Fibroblast of villous mesenchyme (primary cell): ENCODE measurements at regions not wholly inside any gene's neighbourhood (a gene's known extent, or its start where the extent isn't known, plus 50 kb on each side); places are given as distances from the start of the nearest gene placed in this dataset.

Source experiments
- DNase-seq: peaks from one replicate; pipeline ENCODE4 v3.0.0-alpha.2; 2010; ENCODE audit warnings: low read depth
- H3K4me3 ChIP-seq: 2 replicates; pipeline ENCODE4 v1.5.1; 2011; ENCODE audit warnings: low read depth, mild to moderate bottlenecking, low read length
- CTCF ChIP-seq: IDR thresholded peaks from 2 replicates; pipeline ENCODE4 v1.5.1; 2012; ENCODE audit warnings: low read depth, mild to moderate bottlenecking, low read length; ENCODE audit not compliant: insufficient read depth

GRCh38 chr16:49920397-49920796 is 64.5 kb upstream of the ZNF423 start:
- TF ChIP-seq CTCF = no peak
- DNase-seq = no peak
- no peak overlapping the region for H3K4me3 ChIP-seq

GRCh38 chr16:49921106-49921505 is 65.2 kb upstream of the ZNF423 start:
- H3K4me3 ChIP-seq = no peak overlapping the region
- TF ChIP-seq CTCF = no peak
- DNase-seq = no peak

- DNase-seq = peak; percentile 17
- TF ChIP-seq CTCF = peak; percentile 45
- no peak overlapping the region for H3K4me3 ChIP-seq
Measured at GRCh38 chr16:49921791-49922456, 66.0 kb upstream of the ZNF423 start.

DNA sequence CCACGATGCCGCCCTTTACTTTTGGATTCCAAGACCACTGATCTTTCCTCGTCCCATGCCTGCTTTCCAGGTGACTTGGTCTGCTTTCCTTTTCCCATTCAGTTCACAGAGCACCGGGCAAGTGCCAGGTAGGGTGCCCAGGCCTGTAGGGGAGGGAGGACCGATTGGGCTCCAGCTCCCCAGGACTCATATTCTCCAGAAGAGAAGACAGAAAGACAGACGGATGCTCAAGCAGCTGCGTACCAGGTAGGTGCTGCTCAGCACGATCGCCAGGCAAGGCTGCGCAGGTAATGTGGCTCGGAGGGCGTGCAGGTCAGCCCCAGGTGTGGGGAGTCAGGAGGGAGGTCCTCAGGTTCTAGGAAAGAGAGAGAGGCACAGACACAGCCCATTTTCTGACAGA is 67.5 kb upstream of the ZNF423 start:
- no peak for TF ChIP-seq CTCF
- no peak for DNase-seq
- no peak overlapping the region for H3K4me3 ChIP-seq

GRCh38 chr16:49924078-49924477 is 68.2 kb upstream of the ZNF423 start:
- no peak for TF ChIP-seq CTCF
- DNase-seq = no peak
- no peak overlapping the region for H3K4me3 ChIP-seq

DNA sequence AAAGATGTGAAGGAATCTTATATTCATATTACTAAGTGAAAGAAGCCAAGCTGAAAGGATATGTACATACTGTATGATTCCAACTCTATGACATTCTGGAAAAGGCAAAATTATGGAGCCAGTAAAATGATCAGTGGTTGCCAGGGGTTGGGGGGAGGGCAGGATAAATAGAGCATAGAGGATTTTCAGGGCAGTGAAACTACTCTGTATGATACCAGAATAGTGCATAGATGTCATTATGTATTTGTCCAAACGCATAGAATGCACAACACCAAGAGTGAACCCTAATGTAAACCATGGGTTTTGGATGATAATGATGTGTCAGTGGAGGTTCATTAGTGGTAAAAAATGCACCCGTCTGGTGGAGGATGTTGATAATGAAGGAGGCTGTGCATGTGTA is 71.0 kb upstream of the ZNF423 start:
- DNase-seq = no peak
- no peak for TF ChIP-seq CTCF
- H3K4me3 ChIP-seq = no peak overlapping the region
